Ascending aorta (tissue), 2 donors: ENCODE measurements at regions not wholly inside any gene's neighbourhood (a gene's known extent, or its start where the extent isn't known, plus 50 kb on each side); places are given as distances from the start of the nearest gene placed in this dataset.

Experiments used
- DNase-seq, 2 donors: peaks; one replicate each; pipeline ENCODE4 v3.0.0-alpha.2; 2019; ENCODE audit warnings: low spot score in 2 of 2
- H3K27ac ChIP-seq, 2 donors: fragments of 200-600 bp; sonication (generic); one replicate each; pipeline ENCODE4 v1.5.1; 2016 to 2017; ENCODE audit warnings: mild to moderate bottlenecking in 1 of 2
- H3K27me3 ChIP-seq: fragments of 200-600 bp; sonication (generic); one replicate; pipeline ENCODE4 v1.5.1; 2017
- H3K36me3 ChIP-seq, 2 donors: fragments of 200-600 bp; sonication (generic); one replicate each; pipeline ENCODE4 v1.5.1; 2016
- H3K4me1 ChIP-seq, 2 donors: fragments of 200-600 bp; sonication (generic); one replicate each; pipeline ENCODE4 v1.5.1; 2016 to 2017; ENCODE audit warnings: mild to moderate bottlenecking in 1 of 2
- H3K4me3 ChIP-seq, 2 donors: fragments of 200-600 bp; sonication (generic); one replicate each; pipeline ENCODE4 v1.5.1; 2016 to 2017; ENCODE audit warnings: mild to moderate bottlenecking in 1 of 2
- H3K9me3 ChIP-seq, 2 donors: fragments of 200-600 bp; sonication (generic); one replicate each; pipeline ENCODE4 v1.5.1; 2016
- CTCF ChIP-seq, 3 experiments: fragments of 200-600 bp in 2 of 3; fragments of 450-650 bp in 1 of 3; sonication (generic) in 2 of 3; IDR thresholded peaks; one replicate each; pipeline ENCODE4 v1.5.1; 2016 to 2019; ENCODE audit warnings: antibody characterized with exemption in 3 of 3, mild to moderate bottlenecking in 1 of 3, moderate library complexity in 1 of 3
- intact Hi-C: fragments of 100-400 bp; cut with DNase I; formaldehyde crosslinking; loops from one replicate; pipeline ENCODE4 v1.15.1; 2023

- no peak for TF ChIP-seq CTCF (IDR thresholded peaks at IDR 0.05)
- intact Hi-C loops: no loop called here
- H3K36me3 ChIP-seq: no peaks in the 10 kb centered on the region
- peaks cover 3 to 13% of the 10 kb centered on the region in 2 donors for H3K4me1 ChIP-seq
- DNase-seq: no peak
- H3K9me3 ChIP-seq: no peaks in the 10 kb centered on the region
- no peak overlapping the region for H3K4me3 ChIP-seq
- H3K27ac ChIP-seq: no peak overlapping the region
- H3K27me3 ChIP-seq: no peaks in the 10 kb centered on the region
These were observed 65.9 kb upstream of the ANO1 start for GRCh38 chr11:70012134-70012733.

GRCh38 chr11:70014291-70014690, 63.8 kb upstream of the ANO1 start:
- DNase-seq: no peak
- Histone ChIP-seq H3K36me3 (no peaks in the 10 kb centered on the region), H3K9me3 (no peaks in the 10 kb centered on the region), H3K27ac (peak overlapping the region in 1 of 2 donors; percentile 77), H3K4me3 (no peak overlapping the region), H3K4me1 (peaks cover 3 to 30% of the 10 kb centered on the region in 2 donors), H3K27me3 (no peaks in the 10 kb centered on the region)
- intact Hi-C loops: no loop called here
- no peak for TF ChIP-seq CTCF (IDR thresholded peaks at IDR 0.05)

GRCh38 chr11:70016666-70017367, 61.3 kb upstream of the ANO1 start:
- Histone ChIP-seq H3K27ac (peak overlapping the region; percentile 69 to 77), H3K9me3 (no peaks in the 10 kb centered on the region), H3K4me1 (peaks cover 3 to 43% of the 10 kb centered on the region in 2 donors), H3K4me3 (peak overlapping the region in 1 of 2 donors; percentile 17), H3K36me3 (no peaks in the 10 kb centered on the region), H3K27me3 (no peaks in the 10 kb centered on the region)
- DNase-seq: peak in 1 of 2 donors; percentile 83
- no peak for TF ChIP-seq CTCF (IDR thresholded peaks at IDR 0.05)
- intact Hi-C loops: loop anchor here (5.0 kb wide), 1 partner anchor 110 kb away; no protein-coding TSS in a partner anchor

GRCh38 chr11:70018816-70019215, 59.3 kb upstream of the ANO1 start:
- no peak overlapping the region for H3K4me3 ChIP-seq
- H3K9me3 ChIP-seq: no peaks in the 10 kb centered on the region
- H3K36me3 ChIP-seq: no peaks in the 10 kb centered on the region
- no peaks in the 10 kb centered on the region for H3K27me3 ChIP-seq
- intact Hi-C loops: loop anchor here (5.0 kb wide), 1 partner anchor 108 kb away; no protein-coding TSS in a partner anchor
- TF ChIP-seq CTCF (IDR thresholded peaks at IDR 0.05): no peak
- H3K27ac ChIP-seq: peak overlapping the region in 1 of 2 donors; percentile 72
- H3K4me1 ChIP-seq: peaks cover 3 to 43% of the 10 kb centered on the region in 2 donors
- no peak for DNase-seq

GRCh38 chr11:70019576-70020011, 58.5 kb upstream of the ANO1 start:
- H3K27ac ChIP-seq: peak overlapping the region; percentile 61 to 72
- peaks cover 3 to 43% of the 10 kb centered on the region in 2 donors for H3K4me1 ChIP-seq
- no peak for DNase-seq
- intact Hi-C loops: loop anchor here (5.0 kb wide), 1 partner anchor 108 kb away; no protein-coding TSS in a partner anchor
- H3K36me3 ChIP-seq: no peaks in the 10 kb centered on the region
- TF ChIP-seq CTCF (IDR thresholded peaks at IDR 0.05): no peak
- no peak overlapping the region for H3K4me3 ChIP-seq
- no peaks in the 10 kb centered on the region for H3K27me3 ChIP-seq
- H3K9me3 ChIP-seq: no peaks in the 10 kb centered on the region
